ENCODE measurements at regions not wholly inside any gene's neighbourhood (a gene's known extent, or its start where the extent isn't known, plus 50 kb on each side); places are given as distances from the start of the nearest gene placed in this dataset.

- Histone ChIP-seq H2AFZ (ENCODE audit: low read depth, low read length, severe bottlenecking) (no peak overlapping the region), H3K79me2 (ENCODE audit: insufficient read depth, low read length) (no peaks in the 10 kb centered on the region), H3K4me3 (ENCODE audit: insufficient read depth, low read length, poor library complexity, severe bottlenecking) (no peak overlapping the region), H3K9ac (ENCODE audit: low read length) (no peak overlapping the region), H3K9me3 (ENCODE audit: insufficient read depth, low read length) (no peaks in the 10 kb centered on the region), H4K20me1 (ENCODE audit: low read depth, low read length) (no peaks in the 10 kb centered on the region), H3F3A (ENCODE audit: insufficient read depth) (no peaks in the 10 kb centered on the region), H3K4me2 (ENCODE audit: low read depth, low read length, poor library complexity, severe bottlenecking) (no peak overlapping the region), H3K27me3 (ENCODE audit: low read length) (no peaks in the 10 kb centered on the region), H3K36me3 (ENCODE audit: low read length) (no peaks in the 10 kb centered on the region), H3K9me2 (replicated peaks; ENCODE audit: insufficient read depth, low read length) (no peaks in the 10 kb centered on the region), H3K27ac (ENCODE audit: low read depth, low read length) (no peak overlapping the region)
- TF ChIP-seq EZH2phosphoT487 (conservative IDR thresholded peaks at IDR 0.05; ENCODE audit: low read length) (no peak), CTCF (IDR thresholded peaks at IDR 0.05; ENCODE audit: insufficient read depth, low read length, poor library complexity, severe bottlenecking) (no peak)
These were observed 236.9 kb downstream of the RERGL start for GRCh38 chr12:17853054-17853453.

- no peaks in the 10 kb centered on the region for H3K27me3 ChIP-seq (ENCODE audit: low read length)
- H4K20me1 ChIP-seq (ENCODE audit: low read depth, low read length) = no peaks in the 10 kb centered on the region
- no peaks in the 10 kb centered on the region for H3K9me3 ChIP-seq (ENCODE audit: insufficient read depth, low read length)
- no peak overlapping the region for H3K27ac ChIP-seq (ENCODE audit: low read depth, low read length)
- H3K4me3 ChIP-seq (ENCODE audit: insufficient read depth, low read length, poor library complexity, severe bottlenecking) = no peak overlapping the region
- TF ChIP-seq CTCF (IDR thresholded peaks at IDR 0.05; ENCODE audit: insufficient read depth, low read length, poor library complexity, severe bottlenecking) (no peak), EZH2phosphoT487 (conservative IDR thresholded peaks at IDR 0.05; ENCODE audit: low read length) (no peak)
- no peak overlapping the region for H2AFZ ChIP-seq (ENCODE audit: low read depth, low read length, severe bottlenecking)
- no peak overlapping the region for H3K4me2 ChIP-seq (ENCODE audit: low read depth, low read length, poor library complexity, severe bottlenecking)
- no peak overlapping the region for H3K9ac ChIP-seq (ENCODE audit: low read length)
- no peaks in the 10 kb centered on the region for H3K79me2 ChIP-seq (ENCODE audit: insufficient read depth, low read length)
- no peaks in the 10 kb centered on the region for H3K9me2 ChIP-seq (replicated peaks; ENCODE audit: insufficient read depth, low read length)
- no peaks in the 10 kb centered on the region for H3K36me3 ChIP-seq (ENCODE audit: low read length)
- no peaks in the 10 kb centered on the region for H3F3A ChIP-seq (ENCODE audit: insufficient read depth)
These were observed 248.5 kb downstream of the RERGL start for GRCh38 chr12:17841496-17841895.

GRCh38 chr12:17829813-17830212 is 260.2 kb downstream of the RERGL start:
- Histone ChIP-seq H3K4me3 (ENCODE audit: insufficient read depth, low read length, poor library complexity, severe bottlenecking) (no peak overlapping the region), H3K27me3 (ENCODE audit: low read length) (no peaks in the 10 kb centered on the region), H3K79me2 (ENCODE audit: insufficient read depth, low read length) (no peaks in the 10 kb centered on the region), H3F3A (ENCODE audit: insufficient read depth) (no peaks in the 10 kb centered on the region), H3K4me2 (ENCODE audit: low read depth, low read length, poor library complexity, severe bottlenecking) (no peak overlapping the region), H4K20me1 (ENCODE audit: low read depth, low read length) (no peaks in the 10 kb centered on the region), H3K27ac (ENCODE audit: low read depth, low read length) (no peak overlapping the region), H2AFZ (ENCODE audit: low read depth, low read length, severe bottlenecking) (no peak overlapping the region), H3K9me3 (ENCODE audit: insufficient read depth, low read length) (no peaks in the 10 kb centered on the region), H3K9me2 (replicated peaks; ENCODE audit: insufficient read depth, low read length) (no peaks in the 10 kb centered on the region), H3K36me3 (ENCODE audit: low read length) (no peaks in the 10 kb centered on the region), H3K9ac (ENCODE audit: low read length) (no peak overlapping the region)
- TF ChIP-seq CTCF (IDR thresholded peaks at IDR 0.05; ENCODE audit: insufficient read depth, low read length, poor library complexity, severe bottlenecking) (no peak), EZH2phosphoT487 (conservative IDR thresholded peaks at IDR 0.05; ENCODE audit: low read length) (no peak)

Data from SU-DHL-6 (cell line).